Stomach (tissue), 4 donors: ENCODE measurements at regions not wholly inside any gene's neighbourhood (a gene's known extent, or its start where the extent isn't known, plus 50 kb on each side); places are given as distances from the start of the nearest gene placed in this dataset.

Source experiments
- CTCF ChIP-seq, 7 experiments: fragments of 450-650 bp in 4 of 7; fragments of 200-600 bp in 3 of 7; sonication (generic) in 3 of 7; IDR thresholded peaks; one replicate each; pipeline ENCODE4 v1.5.1; 2016 to 2019; ENCODE audit warnings: antibody characterized with exemption in 7 of 7, control low read depth in 2 of 7, mild to moderate bottlenecking in 1 of 7
- EP300 ChIP-seq: sonication (generic); formaldehyde crosslinking; IDR thresholded peaks from one replicate; pipeline ENCODE4 v1.6.1; 2017; ENCODE audit warnings: antibody characterized with exemption

GRCh38 chr12:114790276-114790675 is 106.3 kb upstream of the TBX3 start:
- TF ChIP-seq CTCF (IDR thresholded peaks at IDR 0.05): no peak
- no peak for TF ChIP-seq EP300
